AG04449 (cell line): ENCODE measurements at regions not wholly inside any gene's neighbourhood (a gene's known extent, or its start where the extent isn't known, plus 50 kb on each side); places are given as distances from the start of the nearest gene placed in this dataset.

Experiments used
- CTCF ChIA-PET: fragments of 350-600 bp; formaldehyde crosslinking; extraction: SDS; loops from one replicate; lab custom pipeline; 2021; ENCODE audit warnings: antibody characterized with exemption; lab: Yijun Ruan, JAX
- POLR2A ChIA-PET: fragments of 400-600, 350-600 bp; formaldehyde crosslinking; extraction: SDS; loops from one replicate; lab custom pipeline; 2020; ENCODE audit warnings: antibody characterized with exemption, inconsistent platforms; lab: Yijun Ruan, JAX
- DNase-seq: peaks from one replicate; pipeline ENCODE4 v3.0.0-alpha.2; 2010; ENCODE audit warnings: low read depth, low spot score
- H3K4me3 ChIP-seq: 2 replicates; pipeline ENCODE4 v1.5.1; 2011; ENCODE audit warnings: low read depth, mild to moderate bottlenecking, control low read depth, low read length
- CTCF ChIP-seq: IDR thresholded peaks from one replicate; pipeline ENCODE4 v1.5.1; 2011; ENCODE audit warnings: mild to moderate bottlenecking, moderate library complexity, low read length, control low read depth, inconsistent platforms; ENCODE audit not compliant: insufficient read depth; ENCODE audit errors: missing control alignments

- no peak for TF ChIP-seq CTCF
Observed at GRCh38 chr18:10376731-10377130, 77.7 kb upstream of the APCDD1 start.

GRCh38 chr18:10377956-10378355, 76.5 kb upstream of the APCDD1 start:
- CTCF ChIA-PET, result no interaction called here
- no peak for DNase-seq
- no peak overlapping the region; the same call in 1 of the 2 replicates for H3K4me3 ChIP-seq
- TF ChIP-seq CTCF, result no peak
- POLR2A ChIA-PET, result interaction anchor here (0.8 to 1.3 kb wide), 3 partner anchors 9 to 40 kb away, joined by 3 to 4 read pairs (median 3); no protein-coding TSS in a partner anchor

More at GRCh38 chr18:10376731-10377130, 77.7 kb upstream of the APCDD1 start:
- DNase-seq, result no peak
- no peak overlapping the region for H3K4me3 ChIP-seq
- POLR2A ChIA-PET, result interaction anchor here (0.6 to 0.8 kb wide), 2 partner anchors 11 to 147 kb away, joined by 3 read pairs; no protein-coding TSS in a partner anchor
- CTCF ChIA-PET, result interaction anchor here (0.6 kb wide), 1 partner anchor 10 kb away, joined by 3 read pairs; no protein-coding TSS in a partner anchor

- peak; percentile 29 for DNase-seq
- H3K4me3 ChIP-seq, result no peak overlapping the region
- ChIA-PET CTCF (interaction anchor here (1.2 kb wide), 1 partner anchor 10 kb away, joined by 3 read pairs; no protein-coding TSS in a partner anchor), POLR2A (interaction anchor here (0.8 to 1.3 kb wide), 2 partner anchors 8 to 37 kb away, joined by 3 to 4 read pairs; no protein-coding TSS in a partner anchor)
- TF ChIP-seq CTCF, result no peak
Observed at GRCh38 chr18:10378688-10379420, 75.6 kb upstream of the APCDD1 start.

- POLR2A ChIA-PET, result no interaction called here
- no peak for TF ChIP-seq CTCF
- CTCF ChIA-PET, result interaction anchor here (1.2 kb wide), 1 partner anchor 10 kb away, joined by 3 read pairs; no protein-coding TSS in a partner anchor
Observed at GRCh38 chr18:10379522-10379921, 74.9 kb upstream of the APCDD1 start.

GRCh38 chr18:10381516-10381915, 72.9 kb upstream of the APCDD1 start:
- ChIA-PET CTCF (no interaction called here), POLR2A (no interaction called here)
- TF ChIP-seq CTCF, result no peak
- DNase-seq, result no peak
- H3K4me3 ChIP-seq, result no peak overlapping the region

More at GRCh38 chr18:10379522-10379921, 74.9 kb upstream of the APCDD1 start:
- DNase-seq, result no peak
- no peak overlapping the region for H3K4me3 ChIP-seq

- no peak for DNase-seq
- H3K4me3 ChIP-seq, result no peak overlapping the region
- CTCF ChIA-PET, result no interaction called here
- no peak for TF ChIP-seq CTCF
- POLR2A ChIA-PET, result no interaction called here
Observed at GRCh38 chr18:10381951-10382350, 72.5 kb upstream of the APCDD1 start.
